Kidney glomerular epithelial cell (primary cell): ENCODE measurements at regions not wholly inside any gene's neighbourhood (a gene's known extent, or its start where the extent isn't known, plus 50 kb on each side); places are given as distances from the start of the nearest gene placed in this dataset.
"Not testable (repeated sequence)": the region's sequence is repeated elsewhere in the genome, so short reads cannot be mapped to it uniquely, and the experiment has no call there.

Experiments used
- DNase-seq: peaks from one replicate; lab custom pipeline; 2025; lab: John Stamatoyannopoulos, UW

GRCh38 chr11:25615069-25615468 lies 716.9 kb upstream of the ANO3 start:
- no peak for DNase-seq

- no peak for DNase-seq
Measured at GRCh38 chr11:25615841-25616240, 716.1 kb upstream of the ANO3 start.

- no peak for DNase-seq
Measured at GRCh38 chr11:25625094-25625493, 706.8 kb upstream of the ANO3 start.

- no peak for DNase-seq
Measured at GRCh38 chr11:25628030-25628429, 703.9 kb upstream of the ANO3 start.

- no peak for DNase-seq
Measured at GRCh38 chr11:25633230-25633629, 698.7 kb upstream of the ANO3 start.

- DNase-seq: not testable (repeated sequence)
Measured at GRCh38 chr11:25649220-25649619, 682.7 kb upstream of the ANO3 start.

- DNase-seq: no peak
Measured at GRCh38 chr11:25650319-25650718, 681.6 kb upstream of the ANO3 start.

- no peak for DNase-seq
Measured at GRCh38 chr11:25655636-25656035, 676.3 kb upstream of the ANO3 start.

GRCh38 chr11:25658916-25659315 lies 673.0 kb upstream of the ANO3 start:
- DNase-seq: no peak

GRCh38 chr11:25659706-25660105 lies 672.2 kb upstream of the ANO3 start:
- no peak for DNase-seq

- no peak for DNase-seq
Measured at GRCh38 chr11:25667871-25668270, 664.1 kb upstream of the ANO3 start.

GRCh38 chr11:25691959-25692358 lies 640.0 kb upstream of the ANO3 start:
- no peak for DNase-seq

- peak; percentile 43 for DNase-seq
Measured at GRCh38 chr11:25702417-25702816, 629.5 kb upstream of the ANO3 start.

GRCh38 chr11:25710975-25711374 lies 621.0 kb upstream of the ANO3 start:
- DNase-seq: no peak

- no peak for DNase-seq
Measured at GRCh38 chr11:25727944-25728343, 604.0 kb upstream of the ANO3 start.

GRCh38 chr11:25730230-25730629 lies 601.7 kb upstream of the ANO3 start:
- DNase-seq: no peak

- DNase-seq: peak; percentile 7
Measured at GRCh38 chr11:25733777-25734176, 598.2 kb upstream of the ANO3 start.

GRCh38 chr11:25734591-25735211 lies 597.2 kb upstream of the ANO3 start:
- peak; percentile 56 for DNase-seq

GRCh38 chr11:25737071-25737675 lies 594.8 kb upstream of the ANO3 start:
- DNase-seq: no peak

- DNase-seq: no peak
Measured at GRCh38 chr11:25741886-25742285, 590.0 kb upstream of the ANO3 start.

- DNase-seq: no peak
Measured at GRCh38 chr11:25742800-25743199, 589.1 kb upstream of the ANO3 start.

GRCh38 chr11:25755381-25755780 lies 576.5 kb upstream of the ANO3 start:
- DNase-seq: no peak

- DNase-seq: no peak
Measured at GRCh38 chr11:25755918-25756584, 575.9 kb upstream of the ANO3 start.
